ENCODE measurements at regions not wholly inside any gene's neighbourhood (a gene's known extent, or its start where the extent isn't known, plus 50 kb on each side); places are given as distances from the start of the nearest gene placed in this dataset.
"Not testable (repeated sequence)": the region's sequence is repeated elsewhere in the genome, so short reads cannot be mapped to it uniquely, and the experiment has no call there.

- DNase-seq: no peak
These were observed 69.3 kb upstream of the CYP1B1 start for GRCh38 chr2:38145236-38145635.

GRCh38 chr2:38142627-38143026 lies 66.7 kb upstream of the CYP1B1 start:
- DNase-seq: no peak

- no peak for DNase-seq
These were observed 65.5 kb upstream of the CYP1B1 start for GRCh38 chr2:38141501-38141900.

GRCh38 chr2:38138996-38139395 lies 63.0 kb upstream of the CYP1B1 start:
- DNase-seq: no peak

- no peak for DNase-seq
These were observed 62.5 kb upstream of the CYP1B1 start for GRCh38 chr2:38138419-38138818.

- DNase-seq: not testable (repeated sequence)
These were observed 62.0 kb upstream of the CYP1B1 start for GRCh38 chr2:38137958-38138357.

GRCh38 chr2:38131676-38132075 lies 55.7 kb upstream of the CYP1B1 start:
- DNase-seq: no peak

GRCh38 chr2:38130876-38131275 lies 54.9 kb upstream of the CYP1B1 start:
- no peak for DNase-seq

- DNase-seq: no peak
These were observed 54.0 kb upstream of the CYP1B1 start for GRCh38 chr2:38129987-38130386.

GRCh38 chr2:38129481-38129880 lies 53.5 kb upstream of the CYP1B1 start:
- DNase-seq: no peak

- no peak for DNase-seq
These were observed 52.7 kb upstream of the CYP1B1 start for GRCh38 chr2:38128653-38129052.

GRCh38 chr2:38127277-38127676 lies 51.3 kb upstream of the CYP1B1 start:
- DNase-seq: no peak

GRCh38 chr2:38125842-38126241 lies 49.9 kb upstream of the CYP1B1 start:
- DNase-seq: no peak
